ENCODE measurements at regions not wholly inside any gene's neighbourhood (a gene's known extent, or its start where the extent isn't known, plus 50 kb on each side); places are given as distances from the start of the nearest gene placed in this dataset.

- TF ChIP-seq REST (IDR thresholded peaks at IDR 0.05; ENCODE audit: low read depth) (no peak), TEAD4 (IDR thresholded peaks at IDR 0.05) (no peak), RAD21 (IDR thresholded peaks at IDR 0.05; ENCODE audit: low read depth) (no peak), MAX (IDR thresholded peaks at IDR 0.05) (no peak), CREB1 (IDR thresholded peaks at IDR 0.05; ENCODE audit: low read depth) (no peak), EP300 (IDR thresholded peaks at IDR 0.05; ENCODE audit: borderline replicate concordance) (no peak), YY1 (IDR thresholded peaks at IDR 0.05; ENCODE audit: low read depth) (no peak), TCF12 (IDR thresholded peaks at IDR 0.05; ENCODE audit: low read depth) (no peak), TAF1 (IDR thresholded peaks at IDR 0.05; ENCODE audit: low read depth) (no peak), CEBPB (IDR thresholded peaks at IDR 0.05) (no peak), USF1 (IDR thresholded peaks at IDR 0.05) (no peak)
These were observed 82.2 kb upstream of the BCAR3 start for GRCh38 chr1:93763704-93764365.
